NCI-H2196 (cell line): ENCODE measurements at regions not wholly inside any gene's neighbourhood (a gene's known extent, or its start where the extent isn't known, plus 50 kb on each side); places are given as distances from the start of the nearest gene placed in this dataset.
"Not testable (repeated sequence)": the region's sequence is repeated elsewhere in the genome, so short reads cannot be mapped to it uniquely, and the experiment has no call there.

Experiments used
- DNase-seq: peaks from one replicate; lab custom pipeline; 2025; ENCODE audit not compliant: unreplicated experiment; lab: John Stamatoyannopoulos, UW

DNA sequence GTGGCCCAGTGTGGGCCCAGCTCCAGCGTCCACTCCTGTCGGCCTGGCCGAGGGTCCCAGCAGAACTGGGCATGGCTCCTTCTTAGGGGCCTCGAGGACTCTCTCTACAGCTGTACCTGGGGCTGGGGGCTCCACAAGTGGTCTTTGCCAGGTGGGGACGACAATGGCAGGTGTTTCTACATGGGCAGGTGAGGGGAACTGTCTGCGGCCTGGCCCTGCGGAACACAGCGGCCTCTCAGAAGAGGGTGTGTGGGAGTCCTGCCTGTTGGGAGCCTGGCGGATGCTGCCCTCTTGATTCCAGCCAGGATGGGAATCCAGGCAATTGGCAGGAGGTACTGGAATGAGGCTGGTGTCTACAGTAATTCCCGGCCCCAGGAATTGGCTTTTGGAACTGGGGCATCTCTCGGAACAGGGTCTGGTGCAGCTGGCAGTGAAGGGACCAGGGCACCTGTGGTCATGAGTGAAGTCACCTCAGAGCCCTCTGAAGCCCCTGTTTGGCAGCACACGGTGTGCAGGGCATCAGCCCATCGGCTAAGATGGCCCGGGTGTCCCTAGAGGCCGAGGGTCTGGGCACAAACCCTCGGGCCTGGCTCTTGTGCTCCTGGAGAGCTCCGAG lies 357.9 kb downstream of the TMEM121 start:
- DNase-seq, result not testable (repeated sequence)

DNA sequence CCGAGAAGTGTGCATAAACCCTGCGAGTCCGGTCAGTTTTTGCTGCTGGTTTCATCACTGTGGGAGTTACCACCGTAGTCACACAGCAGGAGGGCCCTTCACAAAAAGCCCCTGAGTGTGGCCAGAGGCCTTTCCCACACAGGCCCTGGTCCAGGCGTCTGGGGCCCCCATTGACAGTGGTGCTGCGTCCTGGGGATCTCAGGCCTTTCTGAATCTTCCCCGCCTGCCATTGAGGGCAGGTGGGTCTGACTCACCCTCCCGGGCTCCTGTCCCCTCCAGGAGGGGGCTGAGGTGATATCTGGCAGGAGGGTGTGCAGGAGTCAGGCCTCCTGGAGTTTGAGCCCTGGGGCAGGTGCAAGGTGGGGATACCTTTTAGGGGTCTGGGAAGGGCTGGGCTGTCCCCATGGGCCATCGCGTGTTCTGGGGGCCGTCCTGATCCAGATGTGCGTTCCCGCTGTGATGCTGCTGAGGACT lies 358.5 kb downstream of the TMEM121 start:
- DNase-seq, result no peak

GRCh38 chr14:105885561-105886320 lies 359.4 kb downstream of the TMEM121 start:
- no peak for DNase-seq

GRCh38 chr14:105886791-105887191 lies 360.4 kb downstream of the TMEM121 start:
- not testable (repeated sequence) for DNase-seq

DNA sequence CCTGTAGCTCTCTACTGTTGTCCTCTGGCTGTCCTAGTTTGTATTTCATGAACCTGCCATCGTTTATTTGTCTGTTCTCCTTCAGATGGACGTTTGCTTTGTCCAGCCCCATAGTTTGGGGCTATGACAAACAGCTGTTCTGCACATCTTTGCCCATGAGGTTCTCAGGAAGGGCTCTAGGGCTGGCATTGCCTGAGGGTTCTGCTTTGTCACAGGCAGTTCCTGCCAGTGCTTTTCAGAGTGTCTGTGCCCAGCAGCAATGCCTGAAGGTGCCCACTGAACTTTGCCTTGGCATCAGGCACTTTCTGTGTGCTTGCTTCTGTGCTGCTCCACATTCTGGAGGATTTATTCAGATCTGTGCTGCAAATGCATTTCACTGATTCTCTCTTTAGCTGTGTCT lies 361.3 kb downstream of the TMEM121 start:
- no peak for DNase-seq

GRCh38 chr14:105888151-105888550 lies 361.8 kb downstream of the TMEM121 start:
- no peak for DNase-seq

- DNase-seq, result no peak
Measured at GRCh38 chr14:105888784-105889665, 362.6 kb downstream of the TMEM121 start.

DNA sequence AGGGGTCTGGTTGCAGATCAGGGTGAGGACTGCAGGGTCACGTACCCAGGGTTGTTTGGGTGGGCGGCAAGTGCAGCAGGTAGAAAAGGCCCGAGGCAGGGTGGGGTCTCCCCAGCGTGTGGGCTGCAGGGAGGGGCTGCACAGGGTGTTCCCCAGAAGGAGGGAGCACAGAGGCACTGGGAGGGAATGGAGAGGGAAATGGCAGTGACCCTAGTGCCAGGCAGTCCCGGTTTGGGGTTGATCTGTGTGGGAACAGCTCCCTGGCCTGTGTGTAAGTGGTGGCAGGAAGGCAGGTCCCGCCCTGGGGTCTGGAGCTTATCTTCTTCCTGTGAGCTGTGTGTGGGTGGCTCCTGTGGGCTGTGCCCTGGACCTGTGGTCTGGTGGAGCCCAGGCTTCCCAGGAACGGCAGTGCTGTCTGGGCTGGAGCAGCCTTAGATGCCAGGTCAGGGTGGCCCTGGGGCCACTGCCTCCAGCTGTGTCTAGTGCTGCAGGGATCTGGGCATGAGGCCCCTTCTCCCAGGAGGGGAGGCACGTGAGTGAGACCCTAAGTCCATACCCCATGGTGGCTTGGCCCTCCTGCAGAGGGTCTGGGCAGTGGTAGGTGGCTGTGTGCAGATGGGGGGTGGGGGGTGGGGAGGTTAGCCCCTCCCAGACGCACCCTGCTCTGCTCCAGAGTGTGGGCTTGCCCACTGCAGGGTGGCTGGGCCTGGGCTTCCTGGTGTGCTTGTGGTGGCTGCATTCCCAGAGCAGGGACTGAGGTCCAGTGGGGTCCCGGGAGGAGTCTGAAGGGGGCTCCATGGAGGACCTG lies 363.5 kb downstream of the TMEM121 start:
- no peak for DNase-seq

DNA sequence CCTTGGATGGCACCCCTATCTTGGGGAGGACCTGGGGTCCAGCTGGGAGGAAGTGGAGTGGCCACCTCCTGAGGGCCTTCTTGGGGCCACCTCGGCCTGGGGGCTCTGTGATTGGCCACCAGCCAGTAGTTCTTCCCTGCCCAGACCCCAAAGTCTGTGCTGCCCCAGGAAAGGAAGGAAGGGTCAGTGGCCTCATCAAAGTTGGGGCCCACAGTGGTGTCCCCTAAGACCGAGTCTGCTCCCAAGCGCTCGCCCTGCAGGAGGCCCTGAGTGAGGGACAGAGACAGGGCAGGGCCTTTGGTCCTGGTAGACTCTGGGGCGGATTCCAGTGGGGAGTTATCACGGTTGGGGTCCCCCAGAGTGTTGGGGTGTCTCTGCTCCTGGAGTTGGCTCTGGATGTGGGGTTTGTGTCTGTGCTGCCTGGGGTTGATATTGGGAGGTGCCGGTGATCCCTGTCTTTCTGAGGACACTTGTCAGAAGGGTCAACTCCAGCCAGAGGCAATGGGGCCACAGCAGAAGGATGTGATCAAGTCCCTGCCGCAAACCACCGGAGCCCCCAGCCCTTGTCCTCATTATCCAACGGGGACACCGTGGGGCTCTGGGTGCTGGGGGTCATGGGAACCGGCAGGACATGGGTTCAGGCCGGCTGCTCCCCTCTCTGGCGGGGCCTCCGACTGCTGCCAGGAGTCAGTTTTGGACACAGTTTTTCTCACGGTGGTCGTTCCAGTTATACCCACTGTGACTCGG lies 364.3 kb downstream of the TMEM121 start:
- no peak for DNase-seq

GRCh38 chr14:105891221-105891602 lies 364.8 kb downstream of the TMEM121 start:
- DNase-seq, result no peak

GRCh38 chr14:105891631-105892452 lies 365.5 kb downstream of the TMEM121 start:
- DNase-seq, result no peak

- not testable (repeated sequence) for DNase-seq
Measured at GRCh38 chr14:105892453-105893441, 366.4 kb downstream of the TMEM121 start.

GRCh38 chr14:105893686-105894085 lies 367.3 kb downstream of the TMEM121 start:
- DNase-seq, result not testable (repeated sequence)

GRCh38 chr14:105894125-105894977 lies 368.0 kb downstream of the TMEM121 start:
- no peak for DNase-seq

- no peak for DNase-seq
Measured at GRCh38 chr14:105894978-105895881, 368.8 kb downstream of the TMEM121 start.

DNA sequence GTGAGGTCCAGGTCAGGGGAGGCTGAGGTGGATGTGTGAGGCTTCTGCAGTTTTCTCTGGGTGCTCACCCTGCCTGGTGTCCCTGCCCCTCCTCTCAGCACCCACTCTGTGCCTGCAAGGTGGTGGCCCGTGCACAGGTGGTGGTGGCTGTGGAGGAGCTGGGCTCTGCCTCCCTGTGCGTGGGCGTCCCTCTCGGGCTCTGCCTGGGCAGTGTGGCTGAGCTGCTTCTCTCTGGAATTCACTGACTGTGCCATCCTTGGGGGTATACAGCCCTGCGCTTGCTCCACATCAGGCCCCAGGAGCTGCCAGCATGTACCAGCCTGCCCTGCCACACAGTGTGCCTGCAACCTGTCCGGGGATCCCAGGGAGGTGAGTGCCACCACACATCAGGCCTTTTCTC lies 369.8 kb downstream of the TMEM121 start:
- DNase-seq, result not testable (repeated sequence)
